H9 (cell line): ENCODE measurements at regions not wholly inside any gene's neighbourhood (a gene's known extent, or its start where the extent isn't known, plus 50 kb on each side); places are given as distances from the start of the nearest gene placed in this dataset.

ENCODE experiments used
- DNase-seq: peaks from one replicate; pipeline ENCODE4 v3.0.0-alpha.2; 2017
- H2AFZ ChIP-seq: one replicate; pipeline ENCODE4 v1.6.1; 2013; ENCODE audit warnings: mild to moderate bottlenecking, low read length, control low read depth, moderate library complexity
- H2AK5ac ChIP-seq: 2 replicates; pipeline ENCODE4 v1.6.1; 2013; ENCODE audit warnings: low read length, control low read depth, mixed read lengths; ENCODE audit not compliant: insufficient read length
- H2BK120ac ChIP-seq: one replicate; pipeline ENCODE4 v1.6.1; 2013; ENCODE audit warnings: low read depth, mild to moderate bottlenecking, low read length, control low read depth, inconsistent platforms; ENCODE audit not compliant: poor library complexity, severe bottlenecking
- H2BK12ac ChIP-seq: 2 replicates; pipeline ENCODE4 v1.6.1; 2013; ENCODE audit warnings: low read length, control low read depth, mixed read lengths, low read depth; ENCODE audit not compliant: insufficient read length
- H2BK15ac ChIP-seq: 2 replicates; pipeline ENCODE4 v1.6.1; 2013; ENCODE audit warnings: low read depth, low read length, control low read depth
- H2BK20ac ChIP-seq: one replicate; pipeline ENCODE4 v1.6.1; 2013; ENCODE audit warnings: low read depth, mild to moderate bottlenecking, low read length, control low read depth, inconsistent platforms; ENCODE audit not compliant: poor library complexity, severe bottlenecking
- H2BK5ac ChIP-seq: 2 replicates; pipeline ENCODE4 v1.6.1; 2013; ENCODE audit warnings: low read length, control low read depth, mixed read lengths; ENCODE audit not compliant: insufficient read length
- H3K14ac ChIP-seq: 2 replicates; pipeline ENCODE4 v1.6.1; 2013; ENCODE audit warnings: low read length, control low read depth; ENCODE audit not compliant: insufficient read depth
- H3K18ac ChIP-seq: 2 replicates; pipeline ENCODE4 v1.6.1; 2013; ENCODE audit warnings: low read depth, mild to moderate bottlenecking, mixed read lengths, low read length, control low read depth; ENCODE audit not compliant: insufficient read length
- H3K23ac ChIP-seq: 2 replicates; pipeline ENCODE4 v1.6.1; 2013; ENCODE audit warnings: low read length, control low read depth, mixed read lengths, low read depth; ENCODE audit not compliant: insufficient read length
- H3K23me2 ChIP-seq: 2 replicates; pipeline ENCODE4 v1.6.1; 2013; ENCODE audit warnings: low read depth, mild to moderate bottlenecking, mixed read lengths, low read length, control low read depth; ENCODE audit not compliant: insufficient read length, poor library complexity, severe bottlenecking
- H3K27ac ChIP-seq: 2 replicates; pipeline ENCODE4 v1.5.1; 2013; ENCODE audit warnings: low read length, control low read depth, mixed read lengths, low read depth; ENCODE audit not compliant: insufficient read length
- H3K27me3 ChIP-seq: 2 replicates; pipeline ENCODE4 v1.6.1; 2013; ENCODE audit warnings: low read length, control low read depth, inconsistent platforms; ENCODE audit not compliant: insufficient read depth
- H3K4ac ChIP-seq: 2 replicates; pipeline ENCODE4 v1.6.1; 2013; ENCODE audit warnings: low read depth, mild to moderate bottlenecking, control low read depth, inconsistent platforms, low read length, moderate library complexity
- H3K4me1 ChIP-seq: 2 replicates; pipeline ENCODE4 v1.6.1; 2013; ENCODE audit warnings: low read length, control low read depth, inconsistent platforms; ENCODE audit not compliant: insufficient read depth
- H3K4me2 ChIP-seq: 2 replicates; pipeline ENCODE4 v1.6.1; 2013; ENCODE audit warnings: low read length, control low read depth, mixed read lengths; ENCODE audit not compliant: insufficient read length, insufficient read depth
- H3K56ac ChIP-seq: 2 replicates; pipeline ENCODE4 v1.6.1; 2013; ENCODE audit warnings: low read depth, mild to moderate bottlenecking, mixed read lengths, low read length, control low read depth; ENCODE audit not compliant: insufficient read length
- H3K79me1 ChIP-seq: 2 replicates; pipeline ENCODE4 v1.6.1; 2013; ENCODE audit warnings: low read depth, mild to moderate bottlenecking, moderate library complexity, low read length, control low read depth, inconsistent platforms; ENCODE audit not compliant: insufficient read depth, poor library complexity, severe bottlenecking
- H3K79me2 ChIP-seq: 2 replicates; pipeline ENCODE4 v1.6.1; 2013; ENCODE audit warnings: low read length, control low read depth, inconsistent platforms; ENCODE audit not compliant: insufficient read depth
- H3K9ac ChIP-seq: 2 replicates; pipeline ENCODE4 v1.6.1; 2013; ENCODE audit warnings: low read length, control low read depth, mixed read lengths; ENCODE audit not compliant: insufficient read length; ENCODE audit errors: extremely low read depth
- H3K9me3 ChIP-seq: one replicate; pipeline ENCODE4 v1.6.1; 2013; ENCODE audit warnings: low read depth, low read length, inconsistent platforms; ENCODE audit not compliant: control insufficient read depth
- H3T11ph ChIP-seq: one replicate; pipeline ENCODE4 v1.6.1; 2013; ENCODE audit warnings: mild to moderate bottlenecking, low read length, control low read depth, inconsistent platforms
- H4K20me1 ChIP-seq: one replicate; pipeline ENCODE4 v1.6.1; 2013; ENCODE audit not compliant: control insufficient read depth, insufficient read length, insufficient read depth
- H4K5ac ChIP-seq: 2 replicates; pipeline ENCODE4 v1.6.1; 2013; ENCODE audit warnings: low read depth, mild to moderate bottlenecking, mixed read lengths, low read length, control low read depth; ENCODE audit not compliant: insufficient read length
- H4K8ac ChIP-seq: replicated peaks from 2 replicates; pipeline ENCODE4 v1.6.1; 2013; ENCODE audit warnings: low read length, control low read depth, mixed read lengths, low read depth; ENCODE audit not compliant: insufficient read length
- H4K91ac ChIP-seq: 2 replicates; pipeline ENCODE4 v1.6.1; 2013; ENCODE audit warnings: low read depth, mild to moderate bottlenecking, moderate library complexity, mixed read lengths, low read length, control low read depth; ENCODE audit not compliant: insufficient read length
- H3K27ac Mint-ChIP-seq, 3 experiments: 2 replicates in 2 of 3; 3 replicates in 1 of 3; pipeline ENCODE4 v1.8.0; 2020 to 2021; ENCODE audit warnings: mixed read lengths in 3 of 3, mild to moderate bottlenecking in 1 of 3, moderate library complexity in 1 of 3
- H3K27me3 Mint-ChIP-seq: 2 replicates; pipeline ENCODE4 v1.8.0; 2021; ENCODE audit warnings: low read depth, mild to moderate bottlenecking, moderate library complexity, mixed read lengths
- H3K36me3 Mint-ChIP-seq, 3 experiments: 2 replicates in 2 of 3; 3 replicates in 1 of 3; pipeline ENCODE4 v1.8.0; 2020 to 2021; ENCODE audit warnings: low read depth in 3 of 3, mixed read lengths in 3 of 3; ENCODE audit not compliant: insufficient read depth in 1 of 3
- H3K4me1 Mint-ChIP-seq, 2 experiments: 2 replicates each; pipeline ENCODE4 v1.8.0; 2020; ENCODE audit warnings: mixed read lengths in 2 of 2
- H3K4me3 Mint-ChIP-seq, 2 experiments: 2 replicates in 1 of 2; 3 replicates in 1 of 2; pipeline ENCODE4 v1.8.0; 2020 to 2021; ENCODE audit warnings: mild to moderate bottlenecking in 2 of 2, mixed read lengths in 2 of 2, moderate library complexity in 1 of 2
- H3K9me3 Mint-ChIP-seq, 2 experiments: 2 replicates in 1 of 2; 3 replicates in 1 of 2; pipeline ENCODE4 v1.8.0; 2020; ENCODE audit warnings: mild to moderate bottlenecking in 2 of 2, mixed read lengths in 2 of 2, moderate library complexity in 1 of 2
- WGBS: extraction: QIAGEN DNeasy Blood & Tissue Kit; methylation state at CpG from one replicate; pipeline ENCODE4 v1.1.7; 2013; ENCODE audit warnings: missing lambda C conversion rate, low lambda C conversion rate, mixed read lengths; ENCODE audit not compliant: insufficient read length; ENCODE audit errors: extremely low coverage; 5-methylcytosine and 5-hydroxymethylcytosine counted together
- TF ChIP-seq, protein P1 (sequence below): fragments of 200-600 bp; sonication (generic); conservative IDR thresholded peaks from 3 replicates; pipeline ENCODE4 v1.8.0; 2021; ENCODE audit warnings: antibody characterized with exemption, mild to moderate bottlenecking

- Histone ChIP-seq H2BK12ac (no peak overlapping the region), H3K4me1 (no peaks in the 10 kb centered on the region), H2BK5ac (no peak overlapping the region), H4K5ac (no peak overlapping the region), H3K27ac (no peak overlapping the region), H4K8ac (no peak overlapping the region), H3K23me2 (no peaks in the 10 kb centered on the region), H3T11ph (no peak overlapping the region), H3K18ac (no peak overlapping the region), H4K20me1 (no peaks in the 10 kb centered on the region), H2BK20ac (no peak overlapping the region), H3K4ac (no peak overlapping the region), H3K79me1 (no peaks in the 10 kb centered on the region), H3K9ac (no peak overlapping the region), H3K4me2 (no peak overlapping the region), H2BK15ac (no peak overlapping the region), H2AFZ (no peak overlapping the region), H2BK120ac (no peak overlapping the region), H3K9me3 (no peaks in the 10 kb centered on the region), H3K56ac (no peak overlapping the region), H3K14ac (no peak overlapping the region), H3K79me2 (no peaks in the 10 kb centered on the region), H3K27me3 (no peaks in the 10 kb centered on the region), H4K91ac (no peak overlapping the region), H3K23ac (no peak overlapping the region), H2AK5ac (no peak overlapping the region)
- no peak overlapping the region for H3K27ac Mint-ChIP-seq
- no peak for DNase-seq
- peaks cover 11 to 12% of the 10 kb centered on the region in 2 experiments for H3K4me1 Mint-ChIP-seq
- TF ChIP-seq, protein P1, sequence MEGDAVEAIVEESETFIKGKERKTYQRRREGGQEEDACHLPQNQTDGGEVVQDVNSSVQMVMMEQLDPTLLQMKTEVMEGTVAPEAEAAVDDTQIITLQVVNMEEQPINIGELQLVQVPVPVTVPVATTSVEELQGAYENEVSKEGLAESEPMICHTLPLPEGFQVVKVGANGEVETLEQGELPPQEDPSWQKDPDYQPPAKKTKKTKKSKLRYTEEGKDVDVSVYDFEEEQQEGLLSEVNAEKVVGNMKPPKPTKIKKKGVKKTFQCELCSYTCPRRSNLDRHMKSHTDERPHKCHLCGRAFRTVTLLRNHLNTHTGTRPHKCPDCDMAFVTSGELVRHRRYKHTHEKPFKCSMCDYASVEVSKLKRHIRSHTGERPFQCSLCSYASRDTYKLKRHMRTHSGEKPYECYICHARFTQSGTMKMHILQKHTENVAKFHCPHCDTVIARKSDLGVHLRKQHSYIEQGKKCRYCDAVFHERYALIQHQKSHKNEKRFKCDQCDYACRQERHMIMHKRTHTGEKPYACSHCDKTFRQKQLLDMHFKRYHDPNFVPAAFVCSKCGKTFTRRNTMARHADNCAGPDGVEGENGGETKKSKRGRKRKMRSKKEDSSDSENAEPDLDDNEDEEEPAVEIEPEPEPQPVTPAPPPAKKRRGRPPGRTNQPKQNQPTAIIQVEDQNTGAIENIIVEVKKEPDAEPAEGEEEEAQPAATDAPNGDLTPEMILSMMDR = no peak
- H3K9me3 Mint-ChIP-seq = peaks cover 8 to 19% of the 10 kb centered on the region in 2 experiments; a peak in 4 of 5 replicates
- no CpG with 5 or more reads among the region's 11 CpGs for WGBS
- H3K36me3 Mint-ChIP-seq = peaks cover 5 to 19% (median 6%) of the 10 kb centered on the region in 3 experiments
- no peak overlapping the region for H3K4me3 Mint-ChIP-seq
- H3K27me3 Mint-ChIP-seq = peaks cover 9% of the 10 kb centered on the region
Measured at GRCh38 chr20:48015943-48016723, 230.9 kb upstream of the SULF2 start.
